Liver (tissue), 8 donors: ENCODE measurements at regions not wholly inside any gene's neighbourhood (a gene's known extent, or its start where the extent isn't known, plus 50 kb on each side); places are given as distances from the start of the nearest gene placed in this dataset.

Source experiments
- DNase-seq: peaks from one replicate; pipeline ENCODE4 v3.0.0-alpha.2; 2017; ENCODE audit warnings: low spot score
- H3K27ac ChIP-seq, 2 donors: one replicate each; pipeline ENCODE4 v1.7.0; 2013; ENCODE audit warnings: inconsistent platforms in 2 of 2, low read length in 2 of 2, control low read depth in 1 of 2, low read depth in 1 of 2, mild to moderate bottlenecking in 1 of 2
- H3K27me3 ChIP-seq, 4 donors: one replicate each; pipeline versions ENCODE4 v1.6.1 to v1.7.0; 2013; ENCODE audit warnings: low read length in 3 of 4, inconsistent platforms in 1 of 4, mild to moderate bottlenecking in 1 of 4, moderate library complexity in 1 of 4; ENCODE audit not compliant: control insufficient read depth in 4 of 4, insufficient read depth in 4 of 4
- H3K36me3 ChIP-seq, 4 donors: one replicate each; pipeline versions ENCODE4 v1.6.1 to v1.7.0; 2013; ENCODE audit warnings: low read length in 3 of 4, mild to moderate bottlenecking in 3 of 4, low read depth in 1 of 4, moderate library complexity in 1 of 4; ENCODE audit not compliant: control insufficient read depth in 4 of 4, insufficient read depth in 3 of 4
- H3K4me1 ChIP-seq, 4 donors: one replicate each; pipeline versions ENCODE4 v1.6.1 to v1.7.0; 2013; ENCODE audit warnings: low read length in 3 of 4, mild to moderate bottlenecking in 3 of 4, moderate library complexity in 1 of 4; ENCODE audit not compliant: control insufficient read depth in 4 of 4, insufficient read depth in 4 of 4
- H3K4me3 ChIP-seq, 3 donors: one replicate each; pipeline versions ENCODE4 v1.6.1 to v1.7.0; 2013; ENCODE audit warnings: low read length in 3 of 3, control low read depth in 1 of 3, low read depth in 1 of 3, mild to moderate bottlenecking in 1 of 3
- H3K9ac ChIP-seq, 2 donors: one replicate each; pipeline ENCODE4 v1.7.0; 2013; ENCODE audit warnings: low read length in 2 of 2, mild to moderate bottlenecking in 2 of 2, moderate library complexity in 2 of 2, control low read depth in 1 of 2, low read depth in 1 of 2
- H3K9me3 ChIP-seq, 4 donors: one replicate each; pipeline versions ENCODE4 v1.6.1 to v1.7.0; 2013; ENCODE audit warnings: low read length in 3 of 4; ENCODE audit not compliant: control insufficient read depth in 4 of 4
- EGR1 ChIP-seq, 2 donors: IDR thresholded peaks; 2 replicates each; pipeline ENCODE4 v1.6.1; 2016 to 2018; ENCODE audit warnings: antibody characterized with exemption in 2 of 2, low read depth in 2 of 2
- FOXA1 ChIP-seq: IDR thresholded peaks from 2 replicates; pipeline ENCODE4 v1.6.1; 2016; ENCODE audit warnings: antibody characterized with exemption
- FOXA2 ChIP-seq: IDR thresholded peaks from 2 replicates; pipeline ENCODE4 v1.6.1; 2016; ENCODE audit warnings: antibody characterized with exemption
- GABPA ChIP-seq, 2 donors: IDR thresholded peaks in 1 of 2; conservative IDR thresholded peaks in 1 of 2; 2 replicates each; pipeline ENCODE4 v1.6.1; 2016; ENCODE audit warnings: antibody characterized with exemption in 2 of 2, mild to moderate bottlenecking in 1 of 2, moderate library complexity in 1 of 2
- HNF4A ChIP-seq, 2 donors: conservative IDR thresholded peaks; 2 replicates each; pipeline ENCODE4 v1.6.1; 2016; ENCODE audit warnings: antibody characterized with exemption in 2 of 2, mild to moderate bottlenecking in 2 of 2
- HNF4G ChIP-seq: IDR thresholded peaks from 2 replicates; pipeline ENCODE4 v1.6.1; 2016; ENCODE audit warnings: antibody characterized with exemption
- JUND ChIP-seq, 2 donors: IDR thresholded peaks; 2 replicates each; pipeline ENCODE4 v1.6.1; 2016; ENCODE audit warnings: antibody characterized with exemption in 2 of 2
- NR2F2 ChIP-seq: IDR thresholded peaks from 2 replicates; pipeline ENCODE4 v1.6.1; 2016; ENCODE audit warnings: antibody characterized with exemption
- RAD21 ChIP-seq, 2 donors: IDR thresholded peaks; 2 replicates each; pipeline ENCODE4 v1.6.1; 2016; ENCODE audit warnings: antibody characterized with exemption in 2 of 2, mild to moderate bottlenecking in 2 of 2
- RXRA ChIP-seq, 2 donors: IDR thresholded peaks; 2 replicates each; pipeline ENCODE4 v1.6.1; 2017 to 2018; ENCODE audit warnings: antibody characterized with exemption in 2 of 2, mild to moderate bottlenecking in 1 of 2
- SP1 ChIP-seq: IDR thresholded peaks from 2 replicates; pipeline ENCODE4 v1.6.1; 2018; ENCODE audit warnings: antibody characterized with exemption, mild to moderate bottlenecking
- TAF1 ChIP-seq: conservative IDR thresholded peaks from 2 replicates; pipeline ENCODE4 v1.6.1; 2016; ENCODE audit warnings: antibody characterized with exemption, mild to moderate bottlenecking
- YY1 ChIP-seq: IDR thresholded peaks from 2 replicates; pipeline ENCODE4 v1.6.1; 2016; ENCODE audit warnings: antibody characterized with exemption, mild to moderate bottlenecking
- WGBS: extraction: QIAGEN DNeasy Blood & Tissue Kit; methylation state at CpG from one replicate; pipeline ENCODE4 v1.1.7; 2013; 5-methylcytosine and 5-hydroxymethylcytosine counted together
- TF ChIP-seq, protein P1 (sequence below): fragments of 150-350 bp; IDR thresholded peaks from 2 replicates; pipeline ENCODE4 v1.5.1; 2017; ENCODE audit warnings: improper control_type of control experiment, low read depth, low read length; ENCODE audit not compliant: missing input control
- TF ChIP-seq, protein P2 (sequence below): IDR thresholded peaks from 2 replicates; pipeline ENCODE4 v1.6.1; 2016; ENCODE audit warnings: antibody characterized with exemption, mild to moderate bottlenecking
- TF ChIP-seq, protein P3 (sequence below): IDR thresholded peaks from 2 replicates; pipeline ENCODE4 v1.6.1; 2016; ENCODE audit warnings: antibody characterized with exemption
- TF ChIP-seq, protein P4 (sequence below): IDR thresholded peaks from 2 replicates; pipeline ENCODE4 v1.6.1; 2016; ENCODE audit warnings: antibody characterized with exemption
- TF ChIP-seq, protein P5 (sequence below): IDR thresholded peaks from 2 replicates; pipeline ENCODE4 v1.6.1; 2016; ENCODE audit warnings: antibody characterized with exemption
- donor health status: healthy.
- donor health status: healthy.
- donor health status: healthy.
- donor health status: healthy.
- donor health status: healthy.

DNA sequence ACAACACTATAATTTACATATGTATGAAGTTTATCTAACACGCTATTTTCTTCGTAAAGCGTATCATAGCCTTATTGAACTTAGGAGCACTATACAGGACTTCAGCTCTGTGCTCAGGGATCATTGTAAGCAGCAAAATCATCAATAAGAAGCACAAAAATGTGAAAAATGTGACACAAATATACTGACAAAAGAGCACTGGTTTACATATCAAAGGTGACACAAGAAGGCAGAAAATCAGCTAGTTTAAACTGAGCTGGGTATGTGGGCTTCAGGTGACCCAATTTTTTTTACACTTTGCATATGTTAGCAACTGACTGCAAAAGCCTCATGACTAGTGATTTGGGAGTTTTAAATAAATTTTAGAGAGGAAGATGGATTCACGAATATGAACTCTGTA is 215.2 kb upstream of the CHORDC1 start:
- no peak for TF ChIP-seq SP1
- TF ChIP-seq FOXA2, result no peak
- no peak for TF ChIP-seq NR2F2
- TF ChIP-seq YY1, result no peak
- H3K4me3 ChIP-seq, result no peak overlapping the region
- H3K4me1 ChIP-seq, result peaks cover 0 to 3% (median 0%) of the 10 kb centered on the region in 4 donors
- 96% methylated on average over 4 of the region's 4 CpGs for WGBS
- no peaks in the 10 kb centered on the region for H3K9me3 ChIP-seq
- no peak overlapping the region for H3K9ac ChIP-seq
- no peaks in the 10 kb centered on the region for H3K36me3 ChIP-seq
- no peaks in the 10 kb centered on the region for H3K27me3 ChIP-seq
- H3K27ac ChIP-seq, result no peak overlapping the region
- no peak for DNase-seq

DNA sequence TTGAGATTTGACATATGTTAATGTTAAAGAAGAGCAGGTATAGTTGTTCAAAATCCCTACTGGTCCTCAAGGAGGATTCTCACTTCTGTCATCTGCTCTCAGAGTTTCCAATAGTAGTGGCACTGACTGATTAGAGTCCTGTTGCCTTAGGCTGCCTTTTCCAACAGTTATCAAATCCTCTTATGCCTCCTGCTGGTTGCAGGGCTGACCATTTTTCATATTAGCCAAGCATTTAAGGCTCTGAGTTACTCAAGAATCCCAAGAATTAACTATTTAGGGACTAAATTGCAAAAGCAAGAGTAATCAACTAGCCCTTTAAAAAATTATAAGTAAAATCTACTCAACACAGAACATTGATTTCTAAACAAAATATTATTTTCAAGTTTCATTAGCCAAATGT is 212.0 kb upstream of the CHORDC1 start:
- DNase-seq, result no peak
- no peak overlapping the region for H3K9ac ChIP-seq
- no peak overlapping the region for H3K4me3 ChIP-seq
- H3K4me1 ChIP-seq, result peaks cover 0 to 3% (median 0%) of the 10 kb centered on the region in 4 donors
- no peaks in the 10 kb centered on the region for H3K36me3 ChIP-seq
- no peak overlapping the region for H3K27ac ChIP-seq
- no peak for TF ChIP-seq RXRA (IDR thresholded peaks at IDR 0.05)
- TF ChIP-seq RAD21 (IDR thresholded peaks at IDR 0.05), result peak; percentile 88 to 94
- no peak for TF ChIP-seq FOXA2
- TF ChIP-seq, protein P1, sequence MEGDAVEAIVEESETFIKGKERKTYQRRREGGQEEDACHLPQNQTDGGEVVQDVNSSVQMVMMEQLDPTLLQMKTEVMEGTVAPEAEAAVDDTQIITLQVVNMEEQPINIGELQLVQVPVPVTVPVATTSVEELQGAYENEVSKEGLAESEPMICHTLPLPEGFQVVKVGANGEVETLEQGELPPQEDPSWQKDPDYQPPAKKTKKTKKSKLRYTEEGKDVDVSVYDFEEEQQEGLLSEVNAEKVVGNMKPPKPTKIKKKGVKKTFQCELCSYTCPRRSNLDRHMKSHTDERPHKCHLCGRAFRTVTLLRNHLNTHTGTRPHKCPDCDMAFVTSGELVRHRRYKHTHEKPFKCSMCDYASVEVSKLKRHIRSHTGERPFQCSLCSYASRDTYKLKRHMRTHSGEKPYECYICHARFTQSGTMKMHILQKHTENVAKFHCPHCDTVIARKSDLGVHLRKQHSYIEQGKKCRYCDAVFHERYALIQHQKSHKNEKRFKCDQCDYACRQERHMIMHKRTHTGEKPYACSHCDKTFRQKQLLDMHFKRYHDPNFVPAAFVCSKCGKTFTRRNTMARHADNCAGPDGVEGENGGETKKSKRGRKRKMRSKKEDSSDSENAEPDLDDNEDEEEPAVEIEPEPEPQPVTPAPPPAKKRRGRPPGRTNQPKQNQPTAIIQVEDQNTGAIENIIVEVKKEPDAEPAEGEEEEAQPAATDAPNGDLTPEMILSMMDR, result peak; percentile 60
- peak in 1 of 2 donors; percentile 28 for TF ChIP-seq HNF4A (conservative IDR thresholded peaks at IDR 0.05)
- H3K27me3 ChIP-seq, result no peaks in the 10 kb centered on the region
- H3K9me3 ChIP-seq, result no peaks in the 10 kb centered on the region

DNA sequence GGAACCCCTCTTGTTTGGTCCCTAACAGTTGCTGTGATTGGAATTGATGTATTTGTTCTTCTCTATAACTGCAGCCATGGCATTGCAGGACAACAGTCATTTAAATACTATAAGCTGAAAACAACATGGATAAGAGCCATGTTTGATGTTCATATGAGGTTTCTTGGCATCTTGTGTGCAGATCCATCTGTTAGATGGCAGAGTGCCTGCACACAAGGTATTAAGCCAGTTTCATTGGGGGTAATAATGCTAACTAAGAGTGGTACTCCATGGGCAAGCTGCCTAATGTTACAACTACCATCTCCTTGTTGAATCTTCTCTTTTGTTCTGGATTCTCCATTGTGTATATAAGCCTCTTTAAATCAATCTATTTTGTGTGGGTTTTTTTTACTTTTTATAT is 206.0 kb upstream of the CHORDC1 start:
- H3K4me3 ChIP-seq, result no peak overlapping the region
- TF ChIP-seq, protein P2, sequence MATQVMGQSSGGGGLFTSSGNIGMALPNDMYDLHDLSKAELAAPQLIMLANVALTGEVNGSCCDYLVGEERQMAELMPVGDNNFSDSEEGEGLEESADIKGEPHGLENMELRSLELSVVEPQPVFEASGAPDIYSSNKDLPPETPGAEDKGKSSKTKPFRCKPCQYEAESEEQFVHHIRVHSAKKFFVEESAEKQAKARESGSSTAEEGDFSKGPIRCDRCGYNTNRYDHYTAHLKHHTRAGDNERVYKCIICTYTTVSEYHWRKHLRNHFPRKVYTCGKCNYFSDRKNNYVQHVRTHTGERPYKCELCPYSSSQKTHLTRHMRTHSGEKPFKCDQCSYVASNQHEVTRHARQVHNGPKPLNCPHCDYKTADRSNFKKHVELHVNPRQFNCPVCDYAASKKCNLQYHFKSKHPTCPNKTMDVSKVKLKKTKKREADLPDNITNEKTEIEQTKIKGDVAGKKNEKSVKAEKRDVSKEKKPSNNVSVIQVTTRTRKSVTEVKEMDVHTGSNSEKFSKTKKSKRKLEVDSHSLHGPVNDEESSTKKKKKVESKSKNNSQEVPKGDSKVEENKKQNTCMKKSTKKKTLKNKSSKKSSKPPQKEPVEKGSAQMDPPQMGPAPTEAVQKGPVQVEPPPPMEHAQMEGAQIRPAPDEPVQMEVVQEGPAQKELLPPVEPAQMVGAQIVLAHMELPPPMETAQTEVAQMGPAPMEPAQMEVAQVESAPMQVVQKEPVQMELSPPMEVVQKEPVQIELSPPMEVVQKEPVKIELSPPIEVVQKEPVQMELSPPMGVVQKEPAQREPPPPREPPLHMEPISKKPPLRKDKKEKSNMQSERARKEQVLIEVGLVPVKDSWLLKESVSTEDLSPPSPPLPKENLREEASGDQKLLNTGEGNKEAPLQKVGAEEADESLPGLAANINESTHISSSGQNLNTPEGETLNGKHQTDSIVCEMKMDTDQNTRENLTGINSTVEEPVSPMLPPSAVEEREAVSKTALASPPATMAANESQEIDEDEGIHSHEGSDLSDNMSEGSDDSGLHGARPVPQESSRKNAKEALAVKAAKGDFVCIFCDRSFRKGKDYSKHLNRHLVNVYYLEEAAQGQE, result no peak
- TF ChIP-seq RXRA (IDR thresholded peaks at IDR 0.05) (no peak), SP1 (no peak), HNF4A (conservative IDR thresholded peaks at IDR 0.05) (no peak), NR2F2 (no peak), TAF1 (no peak), GABPA (IDR thresholded peaks at IDR 0.05 in 1 of 2, conservative IDR thresholded peaks at IDR 0.05 in 1 of 2) (no peak), YY1 (no peak), RAD21 (IDR thresholded peaks at IDR 0.05) (no peak), JUND (IDR thresholded peaks at IDR 0.05) (no peak), EGR1 (IDR thresholded peaks at IDR 0.05; ENCODE audit: low read depth in 2 of 2) (no peak), HNF4G (no peak), FOXA1 (no peak), FOXA2 (no peak)
- TF ChIP-seq, protein P3, sequence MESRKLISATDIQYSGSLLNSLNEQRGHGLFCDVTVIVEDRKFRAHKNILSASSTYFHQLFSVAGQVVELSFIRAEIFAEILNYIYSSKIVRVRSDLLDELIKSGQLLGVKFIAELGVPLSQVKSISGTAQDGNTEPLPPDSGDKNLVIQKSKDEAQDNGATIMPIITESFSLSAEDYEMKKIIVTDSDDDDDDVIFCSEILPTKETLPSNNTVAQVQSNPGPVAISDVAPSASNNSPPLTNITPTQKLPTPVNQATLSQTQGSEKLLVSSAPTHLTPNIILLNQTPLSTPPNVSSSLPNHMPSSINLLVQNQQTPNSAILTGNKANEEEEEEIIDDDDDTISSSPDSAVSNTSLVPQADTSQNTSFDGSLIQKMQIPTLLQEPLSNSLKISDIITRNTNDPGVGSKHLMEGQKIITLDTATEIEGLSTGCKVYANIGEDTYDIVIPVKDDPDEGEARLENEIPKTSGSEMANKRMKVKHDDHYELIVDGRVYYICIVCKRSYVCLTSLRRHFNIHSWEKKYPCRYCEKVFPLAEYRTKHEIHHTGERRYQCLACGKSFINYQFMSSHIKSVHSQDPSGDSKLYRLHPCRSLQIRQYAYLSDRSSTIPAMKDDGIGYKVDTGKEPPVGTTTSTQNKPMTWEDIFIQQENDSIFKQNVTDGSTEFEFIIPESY, result no peak
- TF ChIP-seq, protein P4, sequence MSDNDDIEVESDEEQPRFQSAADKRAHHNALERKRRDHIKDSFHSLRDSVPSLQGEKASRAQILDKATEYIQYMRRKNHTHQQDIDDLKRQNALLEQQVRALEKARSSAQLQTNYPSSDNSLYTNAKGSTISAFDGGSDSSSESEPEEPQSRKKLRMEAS, result no peak
- TF ChIP-seq, protein P1, result no peak
- TF ChIP-seq, protein P5, sequence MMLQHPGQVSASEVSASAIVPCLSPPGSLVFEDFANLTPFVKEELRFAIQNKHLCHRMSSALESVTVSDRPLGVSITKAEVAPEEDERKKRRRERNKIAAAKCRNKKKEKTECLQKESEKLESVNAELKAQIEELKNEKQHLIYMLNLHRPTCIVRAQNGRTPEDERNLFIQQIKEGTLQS, result no peak
- H3K36me3 ChIP-seq, result no peaks in the 10 kb centered on the region
- no peak for DNase-seq
- H3K9ac ChIP-seq, result no peak overlapping the region
- no peaks in the 10 kb centered on the region for H3K27me3 ChIP-seq
- no peak overlapping the region for H3K27ac ChIP-seq
- H3K9me3 ChIP-seq, result no peaks in the 10 kb centered on the region
- no peaks in the 10 kb centered on the region for H3K4me1 ChIP-seq
